DMS53 (cell line): ENCODE measurements at regions not wholly inside any gene's neighbourhood (a gene's known extent, or its start where the extent isn't known, plus 50 kb on each side); places are given as distances from the start of the nearest gene placed in this dataset.
A peak's percentile ranks its signal among the peaks of the same experiment; 100 is the strongest.
"Not testable (repeated sequence)": the region's sequence is repeated elsewhere in the genome, so short reads cannot be mapped to it uniquely, and the experiment has no call there.

Experiments used
- DNase-seq: peaks from one replicate; lab custom pipeline; 2025; lab: John Stamatoyannopoulos, UW

GRCh38 chr4:127224556-127224955 is 408.2 kb upstream of the INTU start:
- DNase-seq: no peak

DNA sequence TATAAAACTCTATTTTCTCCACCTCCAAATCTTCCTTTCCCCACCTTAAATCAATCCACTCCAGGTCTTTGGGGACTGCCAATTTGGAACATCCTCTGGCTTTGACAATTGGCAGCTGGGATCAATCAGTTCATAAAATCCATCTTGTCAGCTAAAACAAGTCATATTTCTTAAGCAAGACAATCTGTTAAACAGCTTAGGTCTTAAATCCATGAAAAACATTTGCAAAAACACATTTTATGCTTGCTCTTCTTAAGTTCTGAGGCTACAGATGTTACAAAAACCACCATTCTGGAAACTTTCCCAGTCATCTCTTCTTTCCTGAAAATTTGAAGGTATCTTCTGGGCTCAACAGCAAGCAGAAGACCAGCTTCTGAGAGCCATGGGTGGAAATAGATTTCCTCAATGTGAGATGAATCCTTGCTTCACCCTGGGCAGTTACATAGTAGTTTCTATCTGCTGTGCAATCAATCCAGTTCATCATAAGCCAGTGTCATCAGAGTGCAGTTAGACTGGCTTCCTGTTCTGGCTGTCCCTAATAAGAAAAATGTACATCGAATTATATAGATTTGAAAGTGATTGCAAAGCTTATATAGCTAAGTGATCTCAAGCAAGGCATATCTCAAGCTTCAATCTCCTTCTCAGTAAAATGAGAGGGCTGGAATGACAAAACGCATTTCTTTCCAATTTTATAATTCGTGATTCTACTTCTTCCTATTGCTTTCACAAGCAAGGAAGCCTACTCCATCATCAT is 402.7 kb upstream of the INTU start:
- no peak for DNase-seq

DNA sequence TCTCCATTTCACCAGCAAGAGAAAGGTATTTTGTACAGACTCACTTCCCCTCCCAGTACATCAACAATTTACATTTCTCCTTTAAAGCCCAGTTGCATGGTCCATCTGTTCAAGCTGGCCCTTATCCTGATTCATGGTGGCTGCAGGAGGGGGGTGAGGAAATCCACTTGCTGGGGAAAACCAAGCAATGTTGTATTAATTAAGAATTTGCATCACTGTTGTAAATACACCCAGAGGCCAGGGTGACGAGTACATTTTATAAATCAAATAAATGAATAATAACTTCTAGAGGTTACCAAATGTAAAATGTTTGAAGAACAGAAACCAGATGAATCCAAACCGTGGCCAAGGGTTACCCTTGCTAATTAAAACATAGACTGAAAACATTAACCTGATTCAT is 395.9 kb upstream of the INTU start:
- DNase-seq: no peak

GRCh38 chr4:127237581-127237980 is 395.2 kb upstream of the INTU start:
- no peak for DNase-seq

GRCh38 chr4:127238956-127239475 is 393.7 kb upstream of the INTU start:
- DNase-seq: no peak

DNA sequence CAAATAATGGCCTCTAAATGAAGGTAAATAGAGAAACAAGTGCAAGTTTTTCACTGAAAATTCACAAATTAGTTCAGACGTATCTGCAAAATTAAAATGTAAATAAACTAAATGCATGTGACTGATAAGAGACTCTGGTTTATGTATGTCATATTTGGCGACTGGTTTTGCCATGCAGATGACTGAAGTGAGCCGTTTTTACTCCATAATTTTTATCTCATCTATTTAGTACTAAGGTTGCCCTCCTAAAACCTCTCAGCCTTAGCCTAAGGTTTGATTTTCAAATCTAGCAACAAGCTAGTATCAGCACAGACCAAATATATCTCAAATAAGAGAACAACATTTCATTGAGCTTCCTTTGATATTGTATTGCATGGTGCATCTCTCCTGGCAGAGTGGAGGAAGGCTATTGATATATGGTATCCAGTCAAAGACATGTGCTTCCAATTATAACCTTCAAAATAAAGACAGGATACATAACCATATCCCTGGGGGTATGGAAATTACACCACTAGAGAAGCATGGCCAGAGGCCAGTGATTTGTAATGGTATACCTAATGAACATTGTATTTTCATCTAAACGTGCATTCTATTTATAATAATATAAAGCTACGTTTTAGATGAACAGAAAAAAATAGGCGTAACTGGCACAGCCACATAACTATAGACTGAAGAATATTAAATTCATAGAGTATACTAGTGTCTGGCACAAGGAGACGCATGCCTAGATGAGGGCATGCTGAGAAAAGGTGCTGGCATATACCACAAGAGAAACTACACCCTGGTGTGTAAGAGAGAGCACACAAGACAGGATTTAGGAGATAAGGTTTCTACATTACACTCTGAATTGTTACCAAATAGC is 392.6 kb upstream of the INTU start:
- DNase-seq: no peak

- DNase-seq: no peak
These were observed 392.0 kb upstream of the INTU start for GRCh38 chr4:127240764-127241105.

DNA sequence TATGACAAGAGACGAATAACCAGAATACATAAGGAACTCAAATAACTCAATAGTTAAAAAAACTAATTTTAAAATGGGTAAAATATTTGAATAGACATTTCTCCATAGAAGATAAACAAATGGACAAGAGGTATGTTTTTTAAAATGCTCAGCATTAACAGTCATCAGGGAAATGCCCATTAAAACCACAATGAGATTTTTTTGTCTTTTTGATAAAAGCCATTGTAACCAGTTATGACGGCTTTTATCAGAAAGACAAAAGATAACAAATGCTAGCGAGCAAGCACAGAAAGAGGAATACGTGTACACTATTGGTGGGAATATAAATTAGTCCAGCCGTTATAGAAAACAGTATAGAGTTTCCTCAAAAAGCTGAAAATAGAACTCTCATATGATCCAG is 388.2 kb upstream of the INTU start:
- no peak for DNase-seq

- no peak for DNase-seq
These were observed 385.5 kb upstream of the INTU start for GRCh38 chr4:127246963-127247952.

GRCh38 chr4:127249066-127249766 is 383.5 kb upstream of the INTU start:
- DNase-seq: peak; percentile 2

GRCh38 chr4:127249767-127250108 is 383.0 kb upstream of the INTU start:
- DNase-seq: no peak

DNA sequence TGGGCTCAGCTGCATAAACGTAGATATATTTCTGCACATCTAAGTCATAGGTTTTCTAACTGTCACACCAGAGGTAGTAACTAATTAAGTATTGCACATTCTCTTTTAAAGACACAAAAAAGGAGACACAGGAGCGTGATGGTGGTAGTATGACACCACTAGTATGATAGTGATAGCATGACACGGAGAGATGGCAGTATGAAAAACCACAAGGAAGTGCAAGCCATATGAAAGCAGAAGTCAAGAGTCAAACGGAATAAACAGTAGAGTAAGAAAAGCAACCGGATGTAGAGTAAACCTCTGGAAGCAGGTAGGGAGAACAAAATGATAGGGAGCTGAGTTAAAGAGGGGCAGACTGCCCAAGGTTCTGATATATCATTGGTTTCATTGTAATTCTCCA is 382.2 kb upstream of the INTU start:
- no peak for DNase-seq

- DNase-seq: peak; percentile 1
These were observed 381.3 kb upstream of the INTU start for GRCh38 chr4:127251423-127251822.

- DNase-seq: no peak
These were observed 376.3 kb upstream of the INTU start for GRCh38 chr4:127256500-127256899.

DNA sequence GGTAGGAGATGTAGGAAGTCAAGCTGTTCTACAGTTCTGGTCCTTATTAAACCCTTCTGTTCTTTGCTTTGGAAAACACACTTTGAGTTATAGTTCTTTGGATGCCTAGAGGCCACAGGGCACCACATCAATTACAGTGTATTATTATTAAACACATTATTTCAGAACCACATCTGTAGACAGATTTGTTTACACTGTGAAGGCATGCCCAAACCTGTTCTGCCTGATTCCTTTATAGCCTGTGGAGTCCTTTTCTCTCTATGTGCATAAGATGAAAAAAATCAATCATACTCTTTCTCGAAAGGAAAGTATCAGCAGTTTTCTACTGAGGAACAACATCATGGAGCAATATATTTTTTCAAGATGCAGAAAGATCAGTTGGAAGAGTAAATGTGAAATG is 371.3 kb upstream of the INTU start:
- DNase-seq: peak; percentile 57

GRCh38 chr4:127268367-127268766 is 364.4 kb upstream of the INTU start:
- no peak for DNase-seq

DNA sequence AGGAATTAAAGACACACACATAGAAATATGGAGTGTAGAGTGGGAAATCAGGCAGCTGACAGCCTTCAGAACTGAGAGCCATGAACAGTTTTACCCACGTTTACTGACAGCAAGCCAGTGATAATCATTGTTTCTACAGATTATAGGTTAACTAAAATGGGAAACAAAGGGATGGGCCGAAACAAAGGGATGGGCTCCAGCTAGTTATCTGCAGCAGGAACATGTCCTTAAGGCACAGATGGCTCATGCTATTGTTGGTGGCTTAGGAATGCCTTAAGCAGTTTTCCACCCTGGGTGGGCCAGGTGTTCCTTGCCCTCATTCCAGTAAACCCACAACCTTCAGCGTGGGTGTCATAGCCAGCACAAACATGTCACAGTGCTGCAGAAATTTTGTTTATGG is 355.7 kb upstream of the INTU start:
- DNase-seq: not testable (repeated sequence)

- no peak for DNase-seq
These were observed 348.5 kb upstream of the INTU start for GRCh38 chr4:127284236-127284635.

DNA sequence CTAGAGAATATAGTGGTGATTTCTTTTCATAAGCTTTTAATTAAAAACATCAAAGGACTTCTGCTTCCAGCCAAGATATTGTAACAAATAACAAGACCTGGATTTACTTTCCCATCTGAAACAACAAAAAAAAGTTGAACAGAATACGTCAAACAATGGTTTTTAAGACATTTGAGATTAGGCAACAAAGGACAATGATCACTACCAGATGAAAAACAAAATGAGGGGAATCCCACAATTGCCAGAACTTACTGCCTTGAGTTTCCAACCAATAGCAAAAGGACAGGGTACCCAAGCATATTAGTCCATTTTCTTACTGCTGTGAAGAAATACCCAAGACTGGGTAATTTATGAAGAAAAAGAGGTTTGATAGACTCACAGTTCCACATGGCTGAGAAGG is 341.4 kb upstream of the INTU start:
- DNase-seq: no peak

GRCh38 chr4:127293496-127293895 is 339.3 kb upstream of the INTU start:
- no peak for DNase-seq

GRCh38 chr4:127304356-127304755 is 328.4 kb upstream of the INTU start:
- no peak for DNase-seq

- no peak for DNase-seq
These were observed 324.8 kb upstream of the INTU start for GRCh38 chr4:127307996-127308395.
